Neural progenitor cell (in vitro differentiated cells): ENCODE measurements at regions not wholly inside any gene's neighbourhood (a gene's known extent, or its start where the extent isn't known, plus 50 kb on each side); places are given as distances from the start of the nearest gene placed in this dataset.

Experiments
- CTCF ChIP-seq: fragments of 200-600 bp; sonication (generic); IDR thresholded peaks from 2 replicates; pipeline ENCODE4 v1.5.1; 2017; ENCODE audit warnings: antibody characterized with exemption, mild to moderate bottlenecking
- EZH2 ChIP-seq: fragments of 200-600 bp; sonication (generic); IDR thresholded peaks from 2 replicates; pipeline ENCODE4 v1.6.1; 2017; ENCODE audit warnings: antibody characterized with exemption, mild to moderate bottlenecking, moderate library complexity
- EZH2phosphoT487 ChIP-seq: fragments of 200-600 bp; sonication (generic); IDR thresholded peaks from 2 replicates; pipeline ENCODE4 v1.6.1; 2017; ENCODE audit warnings: antibody characterized with exemption

GRCh38 chr2:64757126-64757525 lies 103.4 kb upstream of the SERTAD2 start:
- TF ChIP-seq CTCF (no peak), EZH2phosphoT487 (no peak), EZH2 (no peak)
